OCI-LY3 (cell line): ENCODE measurements at regions not wholly inside any gene's neighbourhood (a gene's known extent, or its start where the extent isn't known, plus 50 kb on each side); places are given as distances from the start of the nearest gene placed in this dataset.

Experiments used
- CTCF ChIP-seq: fragments of 200-600, 300-600 bp; sonication (generic); IDR thresholded peaks from 2 replicates; pipeline ENCODE4 v1.5.1; 2014; ENCODE audit warnings: antibody characterized with exemption, low read length, low read depth
- EZH2phosphoT487 ChIP-seq: fragments of 200-600 bp; shearing (Covaris generic); IDR thresholded peaks from 2 replicates; pipeline ENCODE4 v1.6.1; 2018; ENCODE audit warnings: antibody characterized with exemption, mixed run types, low read depth

GRCh38 chr9:84061613-84062193 is 81.1 kb downstream of the RMI1 start:
- TF ChIP-seq EZH2phosphoT487 (no peak), CTCF (no peak)
